ENCODE measurements at regions not wholly inside any gene's neighbourhood (a gene's known extent, or its start where the extent isn't known, plus 50 kb on each side); places are given as distances from the start of the nearest gene placed in this dataset.

DNA sequence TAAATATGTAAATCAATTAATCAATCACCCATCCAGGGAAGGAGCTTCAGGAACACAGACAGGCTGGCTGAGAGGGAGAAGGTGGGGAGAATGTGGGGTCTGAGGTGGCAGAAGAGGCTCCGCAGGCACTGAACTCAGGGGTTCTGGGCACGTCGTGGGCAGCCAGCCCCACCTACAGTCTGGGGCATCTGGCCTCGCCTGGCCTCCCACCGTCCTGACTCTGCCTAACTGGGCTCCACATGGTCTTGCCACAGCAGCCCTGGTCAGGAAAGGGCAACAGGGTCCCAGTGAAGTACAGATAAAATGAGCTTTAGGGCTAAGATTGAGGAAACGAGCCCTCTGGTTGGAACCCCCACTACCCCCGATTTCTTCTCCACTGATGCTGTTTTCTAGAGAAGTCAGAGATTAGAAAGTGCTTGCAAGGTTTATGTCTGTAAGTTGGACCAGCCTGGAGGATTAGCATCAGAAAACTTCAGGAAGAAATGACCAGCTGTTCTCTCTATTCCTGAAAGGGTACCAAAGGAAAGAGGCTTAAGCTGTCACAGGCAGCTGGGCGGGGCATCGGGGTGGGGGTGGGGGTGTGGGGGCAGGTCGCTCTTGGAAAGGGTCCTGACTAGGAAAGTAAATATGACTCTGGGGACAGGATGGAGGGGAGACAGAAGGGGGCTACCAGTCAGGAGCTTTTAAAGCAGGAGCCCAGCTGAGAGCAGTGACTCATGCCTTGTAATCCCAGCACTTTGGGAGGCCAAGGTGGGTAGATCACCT is 261.7 kb downstream of the BUD13 start:
- TF ChIP-seq, protein P1, sequence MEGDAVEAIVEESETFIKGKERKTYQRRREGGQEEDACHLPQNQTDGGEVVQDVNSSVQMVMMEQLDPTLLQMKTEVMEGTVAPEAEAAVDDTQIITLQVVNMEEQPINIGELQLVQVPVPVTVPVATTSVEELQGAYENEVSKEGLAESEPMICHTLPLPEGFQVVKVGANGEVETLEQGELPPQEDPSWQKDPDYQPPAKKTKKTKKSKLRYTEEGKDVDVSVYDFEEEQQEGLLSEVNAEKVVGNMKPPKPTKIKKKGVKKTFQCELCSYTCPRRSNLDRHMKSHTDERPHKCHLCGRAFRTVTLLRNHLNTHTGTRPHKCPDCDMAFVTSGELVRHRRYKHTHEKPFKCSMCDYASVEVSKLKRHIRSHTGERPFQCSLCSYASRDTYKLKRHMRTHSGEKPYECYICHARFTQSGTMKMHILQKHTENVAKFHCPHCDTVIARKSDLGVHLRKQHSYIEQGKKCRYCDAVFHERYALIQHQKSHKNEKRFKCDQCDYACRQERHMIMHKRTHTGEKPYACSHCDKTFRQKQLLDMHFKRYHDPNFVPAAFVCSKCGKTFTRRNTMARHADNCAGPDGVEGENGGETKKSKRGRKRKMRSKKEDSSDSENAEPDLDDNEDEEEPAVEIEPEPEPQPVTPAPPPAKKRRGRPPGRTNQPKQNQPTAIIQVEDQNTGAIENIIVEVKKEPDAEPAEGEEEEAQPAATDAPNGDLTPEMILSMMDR (IDR thresholded peaks at IDR 0.05), result no peak

DNA sequence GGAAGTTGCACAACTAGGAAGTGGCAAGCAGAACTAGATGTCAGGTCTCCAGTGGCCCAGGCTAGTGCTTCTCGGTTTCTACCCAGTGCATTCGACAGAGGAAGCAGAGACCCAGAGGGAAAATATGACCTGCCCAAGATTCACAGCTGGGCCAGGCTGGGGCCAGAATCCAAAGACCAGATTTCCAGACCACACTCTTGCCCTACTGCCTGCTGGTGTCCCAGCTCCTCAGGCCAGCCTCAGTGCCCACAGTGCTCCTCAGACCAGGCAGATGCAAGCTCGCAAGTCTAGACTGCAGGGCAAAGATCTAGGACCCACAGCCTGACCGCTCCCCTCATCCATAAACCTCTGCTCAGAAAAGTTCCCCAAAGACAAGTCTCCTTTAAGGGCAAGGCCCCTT is 262.6 kb downstream of the BUD13 start:
- TF ChIP-seq, protein P1 (IDR thresholded peaks at IDR 0.05), result no peak

DNA sequence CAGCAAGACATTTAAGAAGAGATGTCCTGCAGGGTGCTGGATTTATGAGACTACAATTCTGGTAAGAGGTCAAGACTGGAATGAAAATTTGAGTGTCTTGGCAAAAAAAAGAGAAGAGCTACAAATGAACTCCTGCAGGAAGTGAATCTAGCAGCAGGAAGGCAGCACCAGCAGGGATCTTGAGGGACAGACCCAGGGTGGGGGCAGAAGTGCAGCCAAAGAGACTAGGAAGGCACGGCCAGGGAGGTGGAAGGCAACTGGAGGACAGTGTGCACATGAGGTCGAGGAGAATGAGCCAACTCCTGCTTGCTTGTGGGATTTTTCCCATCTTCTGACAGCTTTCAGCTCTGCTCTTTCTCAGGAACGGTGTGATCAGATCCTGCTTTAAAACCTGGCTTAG is 263.2 kb downstream of the BUD13 start:
- TF ChIP-seq, protein P1 (IDR thresholded peaks at IDR 0.05), result no peak

DNA sequence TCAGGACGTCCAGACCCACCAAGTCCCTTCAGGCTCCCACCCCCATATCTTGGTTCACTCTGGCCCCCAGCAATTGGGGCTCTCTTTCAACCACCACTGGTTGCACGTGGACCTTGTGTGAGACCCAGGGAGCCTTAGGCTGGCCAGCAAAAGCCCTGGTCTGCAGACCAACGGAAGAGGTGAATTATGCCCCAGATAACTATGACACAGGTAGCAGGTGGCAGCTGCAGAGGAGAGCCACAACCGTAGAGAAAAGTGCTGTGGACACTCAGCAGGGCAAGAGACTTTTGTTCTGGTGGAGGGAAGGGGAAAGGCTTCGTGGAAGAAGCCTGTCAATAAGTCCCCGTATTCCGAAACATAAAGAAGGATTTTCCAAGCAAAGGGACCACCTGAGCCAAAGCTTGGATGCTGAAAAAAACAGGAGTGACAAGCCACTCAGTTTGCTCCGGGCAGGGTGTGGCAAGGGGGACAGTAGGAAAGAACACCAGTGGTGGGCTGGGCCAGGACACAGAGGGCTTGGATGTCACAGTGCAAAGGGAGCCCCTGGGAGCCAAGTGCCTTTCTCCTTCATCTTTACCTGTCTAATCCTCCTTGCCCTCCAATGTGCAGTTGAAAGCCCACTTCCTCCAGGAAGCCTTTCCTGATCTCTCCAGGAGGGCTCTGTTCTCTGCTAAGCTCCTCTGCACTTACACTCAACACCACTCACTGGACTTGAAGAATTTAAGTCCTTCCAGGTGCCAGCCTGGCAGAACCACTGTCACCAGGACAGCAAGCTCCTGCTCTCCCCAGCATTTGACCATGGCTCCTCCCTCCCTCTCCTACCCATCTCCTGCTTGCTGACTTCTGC is 264.7 kb downstream of the BUD13 start:
- TF ChIP-seq, protein P1 (IDR thresholded peaks at IDR 0.05), result no peak

DNA sequence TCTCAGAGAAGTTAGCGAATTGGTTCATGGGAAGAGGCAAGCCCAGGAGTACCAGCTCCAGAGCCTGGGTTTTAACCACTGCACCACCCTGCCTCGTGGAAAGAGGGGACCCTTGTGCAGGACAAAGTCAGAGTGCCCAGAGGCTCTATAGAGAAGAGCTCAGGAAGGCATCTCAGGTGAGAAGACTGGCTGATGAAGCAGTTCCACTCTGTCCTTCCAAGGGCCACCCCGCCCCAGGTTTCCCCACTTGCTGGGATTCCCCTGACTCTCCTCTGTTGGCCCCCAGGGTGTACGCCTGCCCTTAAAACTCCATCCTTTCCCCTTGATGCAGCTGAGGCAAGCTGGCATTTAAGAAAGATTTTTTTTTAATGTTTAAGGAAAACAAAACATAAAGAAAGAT is 265.8 kb downstream of the BUD13 start:
- TF ChIP-seq, protein P1 (IDR thresholded peaks at IDR 0.05), result no peak

DNA sequence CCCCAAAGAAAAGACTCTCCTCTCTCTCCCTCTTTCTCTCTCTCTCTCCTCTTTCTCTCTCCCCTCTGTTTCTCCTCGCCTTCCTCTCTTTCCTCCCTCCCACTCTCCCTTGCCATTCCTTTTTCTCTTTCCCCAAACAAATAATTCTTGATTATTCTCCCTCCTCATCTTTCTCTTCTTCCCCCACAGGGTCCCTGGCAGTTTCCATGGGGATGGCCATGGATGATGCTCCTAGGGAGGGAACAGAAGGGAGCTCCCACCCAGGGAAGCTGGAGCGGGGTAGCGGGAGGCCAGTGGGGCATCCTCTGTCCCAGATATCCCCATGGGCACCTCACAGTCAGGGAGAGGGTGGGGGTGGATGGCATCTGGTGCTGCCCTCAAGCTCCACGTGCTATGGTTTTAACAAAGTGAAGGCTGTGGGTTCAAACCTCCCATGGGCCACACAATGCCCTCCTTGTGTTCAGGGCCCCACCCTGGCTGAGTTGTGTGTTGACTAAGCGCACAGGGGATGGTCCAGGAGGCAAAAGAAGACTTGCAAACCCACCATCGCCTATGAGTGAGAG is 266.4 kb downstream of the BUD13 start:
- TF ChIP-seq, protein P1 (IDR thresholded peaks at IDR 0.05), result no peak

DNA sequence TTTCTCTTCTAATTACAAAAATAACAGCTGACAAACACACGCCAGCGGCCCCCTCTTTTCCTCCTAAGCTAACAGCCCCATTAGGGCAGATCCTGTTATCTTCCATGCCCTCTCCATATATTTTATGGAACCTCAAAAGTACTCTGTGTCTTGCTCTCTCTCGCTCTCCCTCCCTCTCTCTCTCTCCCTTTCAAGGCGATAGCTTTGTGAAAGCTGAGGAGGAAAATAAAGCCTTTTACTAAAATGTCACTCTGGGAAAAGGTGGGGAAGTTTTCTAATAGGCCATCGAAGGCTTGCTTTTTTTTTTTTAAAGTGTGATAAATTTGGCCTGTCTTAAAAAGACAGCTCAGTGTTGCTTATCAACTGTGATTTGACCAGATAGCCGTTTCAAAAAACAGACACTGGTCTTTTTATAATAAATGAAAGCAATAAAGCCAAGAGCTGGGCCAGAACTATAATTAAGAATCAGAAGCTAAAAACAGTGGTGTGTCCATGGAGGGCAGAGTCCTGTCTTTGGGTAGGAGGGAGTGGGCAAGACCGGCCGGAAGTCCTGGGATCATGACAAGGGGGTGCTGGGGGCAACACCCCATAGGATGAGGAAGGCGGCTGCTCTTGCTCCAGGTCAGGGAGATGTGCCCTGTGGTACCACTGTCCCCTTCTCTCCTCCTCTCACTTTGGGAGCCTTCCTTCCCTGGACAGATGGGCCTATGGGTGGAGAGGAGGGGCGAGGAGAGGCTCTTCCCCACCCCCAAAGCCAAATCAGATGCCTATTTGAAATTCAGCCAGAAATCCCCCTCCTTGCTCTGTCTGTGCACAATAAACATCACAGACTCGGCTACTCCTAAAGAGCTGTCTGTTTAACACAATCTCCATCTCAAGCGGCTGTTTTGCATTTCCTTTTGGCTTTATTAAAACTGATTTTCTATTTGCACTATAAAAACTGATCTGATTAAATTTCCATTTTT is 267.2 kb downstream of the BUD13 start:
- TF ChIP-seq, protein P1 (IDR thresholded peaks at IDR 0.05), result no peak

All from LNCAP (cell line).